ENCODE measurements at regions not wholly inside any gene's neighbourhood (a gene's known extent, or its start where the extent isn't known, plus 50 kb on each side); places are given as distances from the start of the nearest gene placed in this dataset.

DNA sequence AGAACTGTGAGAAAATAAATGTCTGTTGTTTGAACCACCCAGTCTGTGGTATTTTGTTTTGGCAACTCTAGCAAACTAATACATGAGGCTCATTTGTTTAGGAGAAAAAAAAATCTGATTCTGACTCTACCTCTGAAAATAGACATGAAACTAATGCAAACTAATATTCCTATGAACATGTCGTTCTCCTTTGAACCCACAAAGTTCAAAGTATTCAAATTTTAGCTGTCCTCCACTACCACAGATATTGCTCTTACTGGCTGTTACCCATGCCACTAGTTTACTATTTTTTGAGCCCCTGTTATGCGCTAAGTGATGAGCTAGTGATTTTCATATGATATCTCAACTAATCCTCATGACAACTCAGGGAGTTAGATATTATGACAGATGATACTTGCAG is 58.8 kb upstream of the ZNF804B start:
- DNase-seq, result no peak

DNA sequence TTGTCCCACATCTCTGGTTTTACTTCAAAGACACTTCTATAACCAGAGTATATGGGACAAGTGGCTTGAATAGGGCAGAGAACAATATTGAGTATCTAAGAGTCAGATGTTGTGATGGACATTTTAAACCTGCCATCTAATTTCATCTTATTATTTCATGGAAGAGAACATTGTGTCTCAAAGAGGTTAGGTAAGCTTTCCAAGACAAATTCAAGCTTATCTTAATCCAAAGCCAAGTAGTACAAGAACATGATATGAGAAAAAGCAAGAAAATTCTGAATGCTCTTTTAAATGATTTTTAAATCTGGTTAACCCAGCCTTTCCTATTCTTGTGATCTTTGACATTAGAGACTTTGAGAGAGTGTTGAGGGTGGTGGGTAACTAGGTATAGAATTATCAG is 65.3 kb upstream of the ZNF804B start:
- DNase-seq, result no peak

DNA sequence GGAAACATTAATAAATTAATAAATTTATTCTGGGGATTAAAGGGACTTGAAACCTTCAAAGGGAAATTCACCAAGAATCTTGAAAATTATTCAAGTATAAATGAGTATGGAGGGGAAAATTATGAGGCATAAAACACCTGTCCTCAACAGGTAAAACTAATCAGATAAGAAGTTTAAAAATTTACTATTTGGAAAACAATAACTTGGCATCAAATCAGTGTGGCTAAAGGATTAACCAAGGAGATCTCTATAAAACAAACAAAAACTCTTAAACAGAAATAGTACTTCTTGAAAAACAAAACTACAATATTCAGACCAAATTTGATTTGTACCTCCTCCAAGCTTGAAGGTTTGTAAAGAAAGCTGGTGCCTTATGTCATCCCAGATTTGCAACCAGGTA is 66.4 kb upstream of the ZNF804B start:
- DNase-seq, result no peak

DNA sequence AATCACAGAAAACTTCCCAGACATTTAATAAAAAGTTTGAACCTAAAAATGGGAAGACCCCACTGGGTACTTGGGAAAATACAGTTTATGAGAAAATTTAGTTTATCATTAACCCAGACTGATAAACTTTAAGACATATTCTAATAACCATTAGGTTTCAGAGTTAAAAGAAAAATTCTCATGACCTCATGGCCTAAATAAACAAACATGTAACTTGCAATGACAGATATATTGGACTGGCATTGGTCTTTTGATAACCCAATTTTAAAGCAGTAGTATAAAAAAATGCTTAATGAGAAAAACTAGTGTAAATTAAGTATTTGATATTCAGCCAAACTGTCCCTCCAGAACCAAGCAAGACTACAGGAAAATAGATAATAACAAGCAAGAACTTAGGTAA is 67.0 kb upstream of the ZNF804B start:
- no peak for DNase-seq

- no peak for DNase-seq
Measured at GRCh38 chr7:88689821-88690220, 69.7 kb upstream of the ZNF804B start.

DNA sequence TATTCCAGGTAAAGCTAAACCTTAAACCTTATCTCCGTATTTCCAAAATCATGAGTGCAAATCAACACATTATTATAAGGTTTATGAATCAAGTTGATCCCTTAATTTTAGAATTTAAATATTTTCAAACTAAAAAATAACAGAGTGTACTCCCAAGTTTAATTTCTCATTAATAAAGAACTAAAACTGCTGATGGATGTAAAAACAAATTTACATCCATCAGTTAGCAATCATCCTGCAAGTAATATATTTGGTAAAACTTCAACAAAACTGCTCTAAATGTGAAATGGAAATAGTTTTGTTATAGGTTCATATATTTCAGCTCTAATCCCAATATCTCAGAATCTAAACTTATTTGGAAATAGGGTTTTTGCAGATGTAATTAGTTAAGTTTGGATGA is 71.3 kb upstream of the ZNF804B start:
- DNase-seq, result no peak

DNA sequence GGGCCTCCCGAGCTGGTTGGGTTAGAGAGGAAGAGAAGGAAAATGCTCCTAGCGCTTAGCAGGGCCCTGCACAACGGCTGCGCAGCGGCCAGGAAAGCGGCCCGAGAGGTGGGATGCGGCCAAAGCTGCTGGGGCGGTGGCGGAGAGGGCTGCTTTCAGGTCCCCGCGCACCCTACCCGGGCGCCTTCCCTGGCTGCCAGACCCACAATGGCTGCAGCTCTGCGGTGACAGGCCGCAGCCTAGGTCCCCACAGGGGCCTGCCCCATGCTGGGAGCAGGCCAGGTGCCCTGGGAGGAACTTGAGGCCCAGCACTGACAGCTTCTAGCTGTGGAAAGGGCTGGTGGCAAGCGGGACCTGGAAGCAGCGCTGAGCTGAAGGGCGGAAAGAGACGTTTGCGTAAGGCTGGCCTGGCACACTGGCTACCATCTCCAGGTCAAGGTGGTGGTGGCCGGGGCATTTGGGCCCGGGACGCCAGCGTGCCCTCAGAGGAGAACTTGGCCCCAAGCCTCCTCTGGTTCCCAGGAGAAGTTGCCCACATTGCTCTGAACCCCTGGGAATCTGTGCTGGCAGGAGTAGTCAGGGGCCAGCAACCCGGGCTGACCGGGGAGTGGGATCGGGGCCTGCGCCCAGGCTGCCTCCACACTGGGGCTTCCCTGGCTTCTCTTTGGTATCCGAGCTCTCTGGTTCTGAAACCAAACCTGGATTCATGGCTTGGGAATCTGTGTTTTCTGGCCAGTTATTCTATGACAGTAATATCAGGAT is 72.9 kb upstream of the ZNF804B start:
- no peak for DNase-seq

GRCh38 chr7:88681682-88682081 is 77.8 kb upstream of the ZNF804B start:
- no peak for DNase-seq

DNA sequence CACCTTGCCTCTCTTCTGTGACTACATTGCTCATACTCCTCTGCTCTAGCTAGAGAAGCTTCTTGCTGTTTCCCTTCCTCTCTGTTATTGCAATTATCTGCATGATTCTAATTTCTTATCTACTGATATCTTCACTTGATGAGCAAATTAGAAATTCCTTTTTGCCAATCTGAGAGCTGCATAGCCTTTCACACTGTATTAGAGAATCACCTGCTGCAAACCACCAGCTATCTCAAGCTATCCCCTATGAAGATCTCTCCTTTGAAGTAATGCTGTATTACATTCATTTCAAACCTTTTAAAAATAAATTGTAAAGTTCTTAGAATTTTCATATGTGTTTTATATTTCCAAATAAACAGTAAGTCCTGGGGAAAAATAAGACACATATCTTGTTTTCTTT is 89.0 kb upstream of the ZNF804B start:
- no peak for DNase-seq

DNA sequence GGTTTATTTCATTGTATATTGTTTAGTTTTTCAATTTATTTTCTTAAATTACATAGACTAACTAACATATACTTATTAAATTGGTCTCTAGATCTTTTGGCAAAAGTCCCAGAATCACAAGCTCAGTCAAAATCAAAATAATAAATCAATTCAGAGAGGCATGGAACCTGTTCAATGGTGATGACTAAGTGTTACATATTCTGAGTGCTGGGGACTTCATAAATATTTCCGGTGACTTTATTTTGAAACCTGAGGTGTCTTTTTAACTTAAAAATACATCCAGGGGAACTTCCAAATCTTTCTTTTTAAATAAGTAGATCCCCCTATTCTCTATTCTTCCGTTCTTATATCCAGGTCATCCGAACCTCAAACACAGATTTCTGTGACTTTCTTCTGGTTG is 89.6 kb upstream of the ZNF804B start:
- no peak for DNase-seq

- DNase-seq, result no peak
Measured at GRCh38 chr7:88668591-88668990, 90.9 kb upstream of the ZNF804B start.

DNA sequence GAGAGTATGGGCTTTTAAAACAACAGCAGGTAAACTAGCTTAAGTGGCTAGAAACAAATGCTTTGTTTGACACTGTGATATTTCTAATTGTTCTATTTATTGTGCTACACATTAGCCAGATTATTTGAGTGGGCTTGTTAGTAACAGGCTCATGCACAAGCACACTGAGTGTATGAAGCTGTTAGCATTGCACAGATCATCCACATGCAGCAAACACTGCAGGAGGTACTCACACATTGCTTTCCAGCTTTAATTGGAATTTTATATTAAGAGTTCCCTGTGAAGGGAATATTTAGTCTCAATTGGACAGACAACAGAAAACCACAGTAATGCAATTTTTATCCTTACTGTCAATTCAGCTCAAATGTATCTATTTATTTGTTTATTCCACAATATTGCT is 92.9 kb upstream of the ZNF804B start:
- no peak for DNase-seq

DNA sequence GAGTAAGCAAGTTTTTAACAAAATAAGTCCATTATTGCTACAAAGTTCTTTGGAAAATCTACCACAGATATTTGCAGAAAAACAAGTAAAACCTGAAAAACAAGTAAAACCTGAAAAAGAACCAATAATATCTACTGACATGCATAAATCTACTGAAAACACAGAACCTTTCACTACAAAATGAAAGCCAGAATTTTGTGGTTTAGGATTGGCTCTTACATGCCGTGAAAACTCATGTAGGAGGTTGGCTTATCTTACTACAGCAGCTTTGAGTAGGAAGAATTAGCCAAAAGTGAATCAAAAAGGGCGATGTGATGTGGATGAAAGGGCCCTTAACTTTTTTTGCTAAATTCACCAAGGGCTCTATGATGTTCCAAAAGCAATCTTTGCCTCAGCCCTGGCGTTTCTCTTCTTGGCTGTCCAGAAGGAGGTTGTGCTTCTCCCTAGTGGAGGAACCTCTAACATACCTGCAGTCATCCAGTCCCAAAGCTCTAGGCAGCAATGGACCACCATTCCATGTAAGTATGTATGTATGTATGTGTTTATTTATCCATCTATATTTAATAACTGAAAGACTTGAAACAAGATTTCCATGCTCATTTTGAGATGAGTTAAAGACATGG is 93.5 kb upstream of the ZNF804B start:
- DNase-seq, result no peak

DNA sequence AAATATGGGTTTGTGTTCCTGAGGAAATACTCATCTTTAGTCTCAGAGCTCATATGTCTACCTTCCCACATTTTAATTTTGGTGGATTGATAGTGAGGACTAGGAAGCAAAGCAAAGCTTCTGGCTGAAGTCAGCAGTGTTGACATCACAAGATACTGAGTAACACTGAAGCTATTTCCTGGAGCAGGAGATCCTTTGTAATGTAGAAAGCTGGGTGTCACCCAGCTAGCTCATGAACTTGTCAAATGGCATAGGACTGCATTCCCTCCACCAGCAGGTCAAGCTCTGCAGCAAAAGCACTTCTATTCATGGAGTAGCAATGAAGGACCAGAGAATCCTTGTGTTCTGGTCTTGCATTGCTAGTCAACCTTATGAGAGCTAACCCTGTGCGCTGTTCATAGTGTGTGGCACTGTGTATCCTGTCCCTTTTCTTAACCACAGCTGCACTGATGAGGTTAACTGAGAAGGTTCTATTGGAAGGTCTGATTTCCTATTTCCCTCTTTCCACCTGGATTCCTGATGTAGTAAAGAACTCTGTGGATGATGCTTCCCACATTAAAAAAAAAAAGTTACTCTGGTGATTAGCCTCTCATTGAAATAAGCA is 94.8 kb upstream of the ZNF804B start:
- DNase-seq, result no peak

DNA sequence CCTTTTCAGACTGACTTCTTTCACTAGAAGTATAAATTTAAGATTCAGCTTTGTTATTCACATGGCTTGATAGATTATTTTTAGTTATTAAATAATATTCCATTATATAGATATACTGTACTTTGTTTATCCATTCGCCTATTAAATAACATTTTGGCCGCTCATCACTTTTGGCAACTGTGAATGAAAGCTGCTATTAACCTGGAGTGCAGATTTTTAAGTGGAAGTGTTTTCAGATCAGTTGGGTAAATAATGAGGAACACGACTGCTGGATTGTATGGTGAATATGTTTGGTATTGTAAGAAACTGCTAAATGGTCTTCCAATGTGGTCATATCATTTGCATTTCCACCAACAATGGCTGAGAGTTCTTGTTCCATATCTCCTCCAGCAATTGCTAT is 97.6 kb upstream of the ZNF804B start:
- no peak for DNase-seq

- DNase-seq, result no peak
Measured at GRCh38 chr7:88647825-88648224, 111.7 kb upstream of the ZNF804B start.

DNA sequence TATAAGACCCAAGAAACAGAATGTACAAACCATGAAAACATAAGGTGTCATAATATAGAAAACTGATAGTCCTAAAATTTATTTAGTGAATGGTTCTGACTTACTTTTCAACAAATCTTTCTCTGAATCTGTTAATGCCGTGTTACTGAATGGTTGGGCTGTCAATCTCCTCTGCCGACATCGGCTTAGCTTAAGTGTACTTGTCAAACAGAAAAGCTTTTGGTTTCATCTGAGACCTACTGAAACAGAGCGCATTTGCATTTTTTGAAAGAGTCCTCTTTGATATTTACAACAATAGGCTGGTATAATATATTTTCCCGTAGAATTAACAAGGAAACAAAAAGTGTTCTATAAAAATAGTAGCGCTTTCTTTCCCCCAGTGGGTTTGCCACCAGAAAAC is 120.9 kb upstream of the ZNF804B start:
- no peak for DNase-seq

DNA sequence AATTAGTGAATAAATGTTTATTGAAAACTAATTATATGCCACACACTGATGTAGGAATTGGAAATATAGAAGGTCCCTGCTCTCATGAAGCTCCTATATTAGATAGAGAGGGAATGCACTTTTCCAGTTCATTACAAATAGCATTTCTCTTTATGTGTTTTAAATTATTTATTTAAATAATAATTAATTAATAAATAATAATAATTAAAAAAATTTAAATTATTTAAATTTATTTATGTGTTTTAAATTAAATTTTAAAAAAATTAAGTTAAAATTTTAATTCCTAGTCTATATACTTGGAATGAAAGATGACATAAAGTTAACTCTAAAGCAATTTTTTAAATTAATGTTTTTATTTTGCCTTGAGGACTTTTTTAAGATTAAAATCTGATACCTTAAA is 121.7 kb upstream of the ZNF804B start:
- no peak for DNase-seq

DNA sequence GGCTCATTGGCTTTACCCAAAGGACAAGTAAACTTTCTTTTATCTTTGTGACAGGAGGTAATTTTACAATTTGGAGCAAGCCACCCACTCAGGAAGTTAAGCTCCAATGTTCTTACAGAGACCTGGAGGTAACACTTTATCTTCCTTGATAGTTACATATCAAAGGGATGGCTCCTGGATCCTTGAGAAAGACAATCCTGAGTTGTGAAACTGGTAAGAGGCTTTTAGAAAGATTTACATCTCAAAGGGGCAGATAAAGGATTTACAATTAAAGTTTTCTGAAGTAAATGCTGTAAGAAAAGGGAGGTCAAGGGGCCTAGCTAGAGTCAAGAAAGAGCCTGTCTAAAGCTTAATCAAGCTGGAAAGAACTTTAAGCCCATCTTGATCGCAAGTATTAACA is 124.4 kb upstream of the ZNF804B start:
- no peak for DNase-seq

- DNase-seq, result no peak
Measured at GRCh38 chr7:88629559-88629958, 129.9 kb upstream of the ZNF804B start.

GRCh38 chr7:88628363-88629085 is 131.0 kb upstream of the ZNF804B start:
- DNase-seq, result no peak

- no peak for DNase-seq
Measured at GRCh38 chr7:88617185-88617584, 142.3 kb upstream of the ZNF804B start.

GRCh38 chr7:88615336-88615735 is 144.2 kb upstream of the ZNF804B start:
- DNase-seq, result no peak

GRCh38 chr7:88614736-88615135 is 144.8 kb upstream of the ZNF804B start:
- no peak for DNase-seq
